ENCODE measurements at regions not wholly inside any gene's neighbourhood (a gene's known extent, or its start where the extent isn't known, plus 50 kb on each side); places are given as distances from the start of the nearest gene placed in this dataset.
"Not testable (repeated sequence)": the region's sequence is repeated elsewhere in the genome, so short reads cannot be mapped to it uniquely, and the experiment has no call there.

GRCh38 chr6:6960571-6961251, 147.1 kb upstream of the RREB1 start:
- no peak for DNase-seq

- DNase-seq: no peak
These were observed 145.7 kb upstream of the RREB1 start for GRCh38 chr6:6962086-6962485.

GRCh38 chr6:6962699-6963098, 145.1 kb upstream of the RREB1 start:
- DNase-seq: no peak

GRCh38 chr6:6963390-6963789, 144.4 kb upstream of the RREB1 start:
- DNase-seq: not testable (repeated sequence)

- no peak for DNase-seq
These were observed 143.1 kb upstream of the RREB1 start for GRCh38 chr6:6964675-6965074.

- no peak for DNase-seq
These were observed 141.6 kb upstream of the RREB1 start for GRCh38 chr6:6966127-6966526.

GRCh38 chr6:6966569-6966968, 141.2 kb upstream of the RREB1 start:
- DNase-seq: no peak

GRCh38 chr6:6968357-6968730, 139.4 kb upstream of the RREB1 start:
- DNase-seq: no peak

GRCh38 chr6:6968731-6969552, 138.8 kb upstream of the RREB1 start:
- no peak for DNase-seq

- no peak for DNase-seq
These were observed 138.0 kb upstream of the RREB1 start for GRCh38 chr6:6969761-6970223.

- no peak for DNase-seq
These were observed 136.9 kb upstream of the RREB1 start for GRCh38 chr6:6970851-6971250.

- no peak for DNase-seq
These were observed 136.4 kb upstream of the RREB1 start for GRCh38 chr6:6971369-6971768.

- DNase-seq: no peak
These were observed 135.3 kb upstream of the RREB1 start for GRCh38 chr6:6972456-6972855.

GRCh38 chr6:6973721-6974120, 134.0 kb upstream of the RREB1 start:
- DNase-seq: no peak

GRCh38 chr6:6975459-6976111, 132.2 kb upstream of the RREB1 start:
- peak; percentile 14 for DNase-seq

GRCh38 chr6:6976193-6976592, 131.6 kb upstream of the RREB1 start:
- no peak for DNase-seq

GRCh38 chr6:6978731-6979130, 129.0 kb upstream of the RREB1 start:
- DNase-seq: no peak

GRCh38 chr6:6980999-6981597, 126.7 kb upstream of the RREB1 start:
- no peak for DNase-seq

GRCh38 chr6:6981681-6982322, 126.0 kb upstream of the RREB1 start:
- DNase-seq: no peak

GRCh38 chr6:6982663-6983062, 125.1 kb upstream of the RREB1 start:
- DNase-seq: no peak

- no peak for DNase-seq
These were observed 123.0 kb upstream of the RREB1 start for GRCh38 chr6:6984585-6985366.

GRCh38 chr6:6986344-6986743, 121.4 kb upstream of the RREB1 start:
- no peak for DNase-seq
